KMS-11 (cell line): ENCODE measurements at regions not wholly inside any gene's neighbourhood (a gene's known extent, or its start where the extent isn't known, plus 50 kb on each side); places are given as distances from the start of the nearest gene placed in this dataset.
"Not testable (repeated sequence)": the region's sequence is repeated elsewhere in the genome, so short reads cannot be mapped to it uniquely, and the experiment has no call there.

Experiments used
- H2AFZ ChIP-seq: fragments of 200-600 bp; sonication (generic); 2 replicates; pipeline ENCODE4 v1.6.1; 2016; ENCODE audit warnings: antibody characterized with exemption, mixed run types, low read depth
- H3K27ac ChIP-seq: fragments of 200-600 bp; sonication (generic); 2 replicates; pipeline ENCODE4 v1.6.1; 2016; ENCODE audit warnings: mild to moderate bottlenecking, mixed run types
- H3K27me3 ChIP-seq: fragments of 200-600 bp; sonication (generic); 2 replicates; pipeline ENCODE4 v1.6.1; 2017; ENCODE audit warnings: mild to moderate bottlenecking, low read depth, mixed run types, moderate library complexity; ENCODE audit not compliant: insufficient read depth
- H3K36me3 ChIP-seq: fragments of 200-600 bp; sonication (generic); 2 replicates; pipeline ENCODE4 v1.6.1; 2017; ENCODE audit warnings: mild to moderate bottlenecking, mixed run types; ENCODE audit not compliant: insufficient read depth
- H3K4me1 ChIP-seq: fragments of 200-600 bp; sonication (generic); 2 replicates; pipeline ENCODE4 v1.6.1; 2016; ENCODE audit warnings: mild to moderate bottlenecking, low read depth, mixed run types; ENCODE audit not compliant: poor library complexity, severe bottlenecking
- H3K4me2 ChIP-seq: fragments of 200-600 bp; sonication (generic); 2 replicates; pipeline ENCODE4 v1.7.0; 2016; ENCODE audit warnings: mild to moderate bottlenecking, mixed run types
- H3K4me3 ChIP-seq: fragments of 200-600 bp; sonication (generic); IDR thresholded peaks from 2 replicates; pipeline ENCODE4 v1.6.1; 2017; ENCODE audit warnings: low read depth, low read length, mixed read lengths; ENCODE audit not compliant: insufficient read depth
- H3K79me2 ChIP-seq: fragments of 200-600 bp; sonication (generic); 2 replicates; pipeline ENCODE4 v1.6.1; 2016; ENCODE audit warnings: low read depth, mixed run types; ENCODE audit not compliant: insufficient read depth
- H3K9ac ChIP-seq: fragments of 200-600 bp; sonication (generic); 2 replicates; pipeline ENCODE4 v1.6.1; 2016; ENCODE audit warnings: mild to moderate bottlenecking, mixed run types
- H4K20me1 ChIP-seq: fragments of 200-600 bp; sonication (generic); 2 replicates; pipeline ENCODE4 v1.6.1; 2016; ENCODE audit warnings: mild to moderate bottlenecking, mixed run types; ENCODE audit not compliant: insufficient read depth
- TF ChIP-seq, protein P1 (sequence below): fragments of 200-600 bp; sonication (generic); conservative IDR thresholded peaks from 2 replicates; pipeline ENCODE4 v1.6.1; 2017; ENCODE audit warnings: low read depth, mild to moderate bottlenecking, antibody characterized with exemption, low read length, moderate library complexity, mixed read lengths

DNA sequence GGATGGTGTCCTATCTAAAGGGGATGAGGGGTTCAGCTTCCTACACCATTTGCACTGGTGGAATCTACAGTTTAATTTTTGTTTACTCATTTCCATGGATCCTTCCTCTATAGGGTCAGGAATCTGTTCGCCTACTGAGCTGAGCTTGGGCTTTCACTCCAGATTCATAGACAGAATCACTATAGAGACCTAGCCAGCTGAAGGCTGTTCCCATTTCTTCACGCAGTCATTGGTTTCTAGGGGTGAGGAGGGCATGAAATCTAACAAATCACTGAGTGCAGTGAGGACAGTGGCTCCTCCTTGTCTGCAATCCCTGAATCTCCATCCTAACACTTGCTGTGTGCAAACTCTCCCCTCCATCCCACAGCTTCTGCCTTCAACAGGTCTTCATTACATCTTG lies 578.5 kb downstream of the TSN start:
- no peak overlapping the region for H3K4me3 ChIP-seq
- TF ChIP-seq, protein P1, sequence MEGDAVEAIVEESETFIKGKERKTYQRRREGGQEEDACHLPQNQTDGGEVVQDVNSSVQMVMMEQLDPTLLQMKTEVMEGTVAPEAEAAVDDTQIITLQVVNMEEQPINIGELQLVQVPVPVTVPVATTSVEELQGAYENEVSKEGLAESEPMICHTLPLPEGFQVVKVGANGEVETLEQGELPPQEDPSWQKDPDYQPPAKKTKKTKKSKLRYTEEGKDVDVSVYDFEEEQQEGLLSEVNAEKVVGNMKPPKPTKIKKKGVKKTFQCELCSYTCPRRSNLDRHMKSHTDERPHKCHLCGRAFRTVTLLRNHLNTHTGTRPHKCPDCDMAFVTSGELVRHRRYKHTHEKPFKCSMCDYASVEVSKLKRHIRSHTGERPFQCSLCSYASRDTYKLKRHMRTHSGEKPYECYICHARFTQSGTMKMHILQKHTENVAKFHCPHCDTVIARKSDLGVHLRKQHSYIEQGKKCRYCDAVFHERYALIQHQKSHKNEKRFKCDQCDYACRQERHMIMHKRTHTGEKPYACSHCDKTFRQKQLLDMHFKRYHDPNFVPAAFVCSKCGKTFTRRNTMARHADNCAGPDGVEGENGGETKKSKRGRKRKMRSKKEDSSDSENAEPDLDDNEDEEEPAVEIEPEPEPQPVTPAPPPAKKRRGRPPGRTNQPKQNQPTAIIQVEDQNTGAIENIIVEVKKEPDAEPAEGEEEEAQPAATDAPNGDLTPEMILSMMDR, result no peak

DNA sequence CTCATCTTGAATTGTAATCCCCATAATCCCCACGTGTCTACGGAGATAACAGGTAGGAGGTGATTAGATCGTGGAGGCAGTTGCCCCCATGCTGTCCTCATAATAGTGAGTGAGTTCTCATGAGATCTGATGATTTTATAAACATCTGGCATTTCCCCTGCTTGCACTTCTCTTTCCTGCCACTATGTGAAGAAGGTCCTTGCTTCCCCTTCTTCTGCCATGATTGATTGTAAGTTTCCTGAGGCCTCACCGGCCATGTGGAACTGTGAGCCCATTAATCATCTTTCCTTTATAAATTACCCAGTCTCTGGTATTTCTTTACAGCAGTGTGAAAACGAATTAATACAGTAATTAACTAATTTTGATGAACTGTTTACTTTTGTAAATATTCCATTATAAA lies 582.5 kb downstream of the TSN start:
- Histone ChIP-seq H3K4me3 (no peak overlapping the region), H3K4me1 (no peaks in the 10 kb centered on the region), H4K20me1 (no peaks in the 10 kb centered on the region), H3K27me3 (no peaks in the 10 kb centered on the region), H3K9ac (no peak overlapping the region), H3K36me3 (no peaks in the 10 kb centered on the region), H3K4me2 (no peak overlapping the region), H3K79me2 (no peaks in the 10 kb centered on the region), H2AFZ (no peak overlapping the region), H3K27ac (no peak overlapping the region)
- TF ChIP-seq, protein P1, result no peak

More for the DNA sequence above, 578.5 kb downstream of the TSN start:
- H3K36me3 ChIP-seq, result no peaks in the 10 kb centered on the region
- H2AFZ ChIP-seq, result no peak overlapping the region
- H3K79me2 ChIP-seq, result no peaks in the 10 kb centered on the region
- H3K9ac ChIP-seq, result no peak overlapping the region
- no peaks in the 10 kb centered on the region for H4K20me1 ChIP-seq
- no peak overlapping the region for H3K27ac ChIP-seq
- no peaks in the 10 kb centered on the region for H3K27me3 ChIP-seq
- no peak overlapping the region for H3K4me2 ChIP-seq
- no peaks in the 10 kb centered on the region for H3K4me1 ChIP-seq

DNA sequence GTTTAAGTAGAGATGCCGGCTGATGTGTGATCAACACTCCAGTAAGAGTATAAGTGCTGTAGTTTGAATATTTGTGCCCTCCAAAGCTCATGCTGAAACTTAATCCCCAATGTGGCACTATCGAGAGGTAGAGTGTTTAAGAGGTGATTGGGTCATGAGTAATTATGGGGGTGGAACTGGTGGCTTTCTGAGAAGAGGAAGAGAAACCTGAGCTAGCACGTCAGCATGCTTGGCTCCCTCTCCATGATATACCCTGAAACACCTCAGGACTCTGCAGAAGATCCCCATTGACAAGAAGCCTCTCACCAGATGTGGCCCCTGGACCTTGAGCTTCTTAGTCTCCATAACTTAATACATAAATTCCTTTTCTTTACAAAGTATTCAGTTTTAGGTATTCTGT lies 584.8 kb downstream of the TSN start:
- H3K4me2 ChIP-seq, result no peak overlapping the region
- H3K27ac ChIP-seq, result no peak overlapping the region
- H3K27me3 ChIP-seq, result no peaks in the 10 kb centered on the region
- H4K20me1 ChIP-seq, result no peaks in the 10 kb centered on the region
- H3K9ac ChIP-seq, result no peak overlapping the region
- H3K4me1 ChIP-seq, result no peaks in the 10 kb centered on the region
- TF ChIP-seq, protein P1, result no peak
- H3K4me3 ChIP-seq, result no peak overlapping the region
- no peaks in the 10 kb centered on the region for H3K36me3 ChIP-seq
- H3K79me2 ChIP-seq, result no peaks in the 10 kb centered on the region
- no peak overlapping the region for H2AFZ ChIP-seq

DNA sequence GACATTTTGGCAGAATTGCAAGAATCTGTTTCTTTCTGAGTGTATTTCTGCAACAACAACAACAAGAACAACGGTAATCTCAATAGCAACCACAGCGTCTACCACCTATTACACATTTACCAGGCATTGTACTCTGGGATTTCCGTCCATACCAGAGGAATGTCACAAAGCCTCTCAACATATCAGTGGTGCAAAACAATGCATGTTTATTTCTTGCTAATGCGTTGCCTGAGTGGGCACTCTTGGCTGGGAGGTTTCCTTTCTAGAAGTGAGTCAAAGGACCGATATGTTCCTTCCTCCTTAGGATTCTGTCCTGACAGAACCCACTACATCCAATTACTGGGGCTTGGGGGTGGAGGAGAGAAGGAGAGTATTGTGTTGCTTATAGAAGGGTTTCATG lies 585.6 kb downstream of the TSN start:
- H3K4me2 ChIP-seq, result no peak overlapping the region
- TF ChIP-seq, protein P1, result no peak

DNA sequence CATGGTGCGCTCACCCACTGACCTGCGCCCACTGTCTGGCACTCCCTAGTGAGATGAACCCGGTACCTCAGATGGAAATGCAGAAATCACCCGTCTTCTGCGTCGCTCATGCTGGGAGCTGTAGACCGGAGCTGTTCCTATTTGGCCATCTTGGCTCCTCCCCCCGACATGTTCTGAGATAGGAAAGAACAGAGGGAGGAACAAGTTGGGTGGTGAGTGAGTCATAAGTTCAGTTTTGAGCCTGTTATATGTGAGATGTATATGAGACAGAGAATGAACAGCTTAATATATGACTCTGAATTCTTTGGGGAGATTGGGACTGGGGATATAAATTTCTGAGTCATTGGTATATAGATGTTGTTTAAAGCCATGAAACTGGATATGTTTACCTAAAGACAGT lies 596.7 kb downstream of the TSN start:
- not testable (repeated sequence) for H4K20me1 ChIP-seq, H3K4me3 ChIP-seq, H3K9ac ChIP-seq, H3K79me2 ChIP-seq, H2AFZ ChIP-seq, H3K4me1 ChIP-seq, H3K27ac ChIP-seq, H3K4me2 ChIP-seq, H3K27me3 ChIP-seq, H3K36me3 ChIP-seq

More for the DNA sequence above, 585.6 kb downstream of the TSN start:
- Histone ChIP-seq H3K27me3 (no peaks in the 10 kb centered on the region), H2AFZ (no peak overlapping the region), H3K9ac (no peak overlapping the region), H4K20me1 (no peaks in the 10 kb centered on the region), H3K27ac (no peak overlapping the region), H3K36me3 (no peaks in the 10 kb centered on the region), H3K4me3 (no peak overlapping the region), H3K4me1 (no peaks in the 10 kb centered on the region), H3K79me2 (no peaks in the 10 kb centered on the region)
